Esophagus squamous epithelium (tissue), 4 donors: ENCODE measurements at regions not wholly inside any gene's neighbourhood (a gene's known extent, or its start where the extent isn't known, plus 50 kb on each side); places are given as distances from the start of the nearest gene placed in this dataset.

ENCODE experiments used
- CTCF ChIP-seq, 6 experiments: fragments of 450-650 bp in 4 of 6; fragments of 200-600 bp in 2 of 6; sonication (generic) in 2 of 6; IDR thresholded peaks; one replicate each; pipeline ENCODE4 v1.5.1; 2016 to 2019; ENCODE audit warnings: antibody characterized with exemption in 6 of 6, mild to moderate bottlenecking in 4 of 6, moderate library complexity in 4 of 6
- POLR2A ChIP-seq, 4 donors: fragments of 450-650 bp; IDR thresholded peaks; one replicate each; pipeline ENCODE4 v1.6.1; 2017; ENCODE audit warnings: antibody characterized with exemption in 4 of 4, mild to moderate bottlenecking in 4 of 4, moderate library complexity in 3 of 4

- TF ChIP-seq POLR2A (IDR thresholded peaks at IDR 0.05) (no peak), CTCF (IDR thresholded peaks at IDR 0.05) (no peak)
These were observed 534.5 kb downstream of the GLUD2 start for GRCh38 chrX:121581885-121582284.
